GM23248 (cell line): ENCODE measurements at regions not wholly inside any gene's neighbourhood (a gene's known extent, or its start where the extent isn't known, plus 50 kb on each side); places are given as distances from the start of the nearest gene placed in this dataset.

ENCODE experiments used
- EZH2 ChIP-seq: fragments of 200-600 bp; sonication (generic); IDR thresholded peaks from 2 replicates; pipeline ENCODE4 v1.6.1; 2018; ENCODE audit warnings: antibody characterized with exemption, mild to moderate bottlenecking; ENCODE audit not compliant: insufficient read depth, poor library complexity, severe bottlenecking
- EZH2phosphoT487 ChIP-seq: fragments of 200-600 bp; sonication (generic); IDR thresholded peaks from 2 replicates; pipeline ENCODE4 v1.6.1; 2018; ENCODE audit warnings: antibody characterized with exemption, moderate library complexity, mild to moderate bottlenecking, low read depth; ENCODE audit not compliant: insufficient read depth

DNA sequence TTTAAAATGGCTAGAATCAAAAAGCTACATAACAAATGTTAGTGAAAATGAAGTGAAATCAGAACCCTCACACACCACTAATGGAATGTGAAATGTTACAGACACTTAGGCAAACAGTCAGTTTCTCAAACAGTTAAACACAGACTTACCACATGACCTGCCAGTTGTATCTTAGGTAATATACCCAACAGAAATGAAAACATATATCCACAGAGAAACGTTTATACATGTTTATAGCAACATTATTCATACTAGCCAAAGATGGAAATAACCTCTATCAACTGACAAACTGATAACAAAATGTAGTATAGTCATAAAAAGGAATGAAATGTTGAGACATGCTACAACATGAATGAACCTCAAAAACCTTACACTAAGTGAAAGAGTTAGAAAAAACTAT is 131.5 kb upstream of the TRPC6 start:
- TF ChIP-seq EZH2phosphoT487 (no peak), EZH2 (no peak)
